ENCODE measurements at regions not wholly inside any gene's neighbourhood (a gene's known extent, or its start where the extent isn't known, plus 50 kb on each side); places are given as distances from the start of the nearest gene placed in this dataset.

DNA sequence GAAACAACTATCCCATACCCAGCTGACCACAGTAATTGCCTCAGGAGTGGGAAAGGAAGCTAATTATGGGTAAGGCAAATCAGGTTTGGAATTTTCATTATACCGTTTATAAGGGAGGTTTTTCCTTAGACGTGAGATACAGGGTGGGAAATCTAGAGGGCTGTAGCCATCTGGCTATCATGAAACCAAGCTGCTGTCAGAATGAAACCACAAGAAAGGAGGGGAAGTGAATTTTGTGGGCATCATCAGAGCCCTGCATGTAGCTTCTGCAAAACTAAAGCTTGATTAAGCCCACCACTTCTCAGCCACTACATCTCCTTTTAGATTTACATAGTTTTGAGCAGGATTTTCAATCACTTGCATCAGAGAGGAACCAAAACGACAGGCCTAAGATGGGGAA, 893.5 kb downstream of the TUSC7 start:
- DNase-seq = peak in 2 of 56 donors; percentile 3 to 6

DNA sequence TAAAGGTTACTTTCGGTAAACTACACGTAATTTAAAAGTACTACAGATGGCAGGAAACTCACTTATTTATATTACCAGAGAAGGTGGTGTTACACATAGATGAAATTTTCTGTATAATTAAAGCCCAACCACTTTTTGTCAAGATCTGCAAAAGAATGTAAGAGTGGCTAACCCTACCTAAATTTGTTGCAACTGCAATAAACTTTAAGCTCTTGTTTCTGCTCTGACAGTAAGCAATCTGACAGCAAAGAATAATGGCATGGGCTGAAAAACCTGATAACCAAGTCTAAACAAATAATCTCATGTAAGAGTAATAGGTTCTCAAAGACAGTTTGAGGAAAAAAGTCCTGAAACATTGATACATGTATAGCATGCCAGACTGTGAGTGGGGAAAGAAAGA, 897.3 kb downstream of the TUSC7 start:
- DNase-seq = no peak

DNA sequence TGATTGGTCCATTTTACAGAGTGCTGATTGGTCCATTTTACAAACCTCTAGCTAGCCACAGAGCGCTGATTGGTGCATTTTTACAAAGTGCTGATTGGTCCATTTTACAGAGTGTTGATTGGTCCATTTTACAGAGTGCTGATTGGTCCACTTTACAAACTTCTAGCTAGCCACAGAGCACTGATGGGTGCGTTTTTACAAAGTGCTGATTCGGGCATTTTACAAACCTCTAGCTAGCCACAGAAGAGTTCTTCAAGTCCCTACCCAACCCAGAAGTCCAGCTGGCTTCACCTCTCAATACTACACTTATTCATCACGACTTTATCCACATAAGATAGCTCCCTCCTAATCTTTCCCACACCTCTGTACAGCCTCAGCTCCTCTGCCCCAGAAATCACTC, 899.8 kb downstream of the TUSC7 start:
- no peak for DNase-seq

DNA sequence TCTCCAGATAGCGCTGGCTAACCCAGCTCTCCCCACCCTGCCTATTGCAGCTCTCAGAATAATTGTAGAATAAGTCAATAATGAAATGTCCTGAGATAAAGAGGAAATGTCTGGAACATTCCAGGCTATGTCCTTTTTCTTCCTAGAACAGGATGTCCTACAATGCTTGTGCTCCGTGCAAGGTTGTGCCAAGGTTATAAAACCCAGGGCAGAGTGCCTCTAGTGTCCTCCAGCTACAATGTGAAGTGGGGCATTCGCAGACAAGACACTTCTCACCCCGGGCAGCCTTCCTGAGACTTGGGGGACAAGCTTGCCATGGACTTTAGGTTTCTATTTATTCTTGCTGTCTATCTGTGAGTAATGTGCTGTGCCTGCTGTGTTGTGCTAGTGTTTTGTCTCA, 900.6 kb downstream of the TUSC7 start:
- DNase-seq = peak in 1 of 56 donors; percentile 15

DNA sequence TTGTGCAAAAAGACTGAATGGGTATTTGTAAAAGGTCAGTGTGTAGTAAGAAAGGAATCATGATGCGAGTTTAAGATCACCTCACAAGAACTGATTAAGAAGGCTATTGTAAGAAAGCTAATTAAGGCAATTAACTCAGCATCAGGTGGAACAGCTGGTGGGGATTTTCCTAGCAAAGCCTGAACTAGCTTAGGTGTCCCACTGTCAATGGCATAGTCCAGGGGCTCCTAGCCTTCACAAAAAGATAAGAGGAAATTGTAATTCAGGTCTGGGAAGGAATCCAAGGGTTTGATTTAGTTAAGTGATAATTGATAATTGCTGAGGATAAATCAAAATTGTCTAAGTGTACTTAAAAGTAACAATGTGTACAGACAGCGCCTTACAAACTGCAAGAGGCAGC, 901.6 kb downstream of the TUSC7 start:
- DNase-seq = no peak

DNA sequence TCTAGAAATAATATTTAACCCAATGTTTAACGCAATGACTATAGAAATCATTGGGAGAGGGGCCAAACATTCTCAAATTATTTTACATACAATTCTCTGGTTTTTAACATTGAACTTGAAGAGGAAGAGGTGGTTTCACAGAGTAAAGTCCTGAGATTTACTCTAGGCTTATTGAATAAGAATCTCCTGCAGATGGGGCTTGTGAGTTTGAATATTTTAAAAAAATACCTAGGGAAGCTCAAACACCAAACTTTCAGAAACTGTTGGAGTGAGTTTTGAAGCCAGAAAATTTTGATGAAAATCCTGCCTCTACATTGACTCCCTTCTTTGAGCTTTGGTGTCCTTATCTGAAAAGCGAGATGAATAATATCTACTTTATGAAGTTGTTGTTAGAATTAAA, 906.6 kb downstream of the TUSC7 start:
- no peak for DNase-seq

DNA sequence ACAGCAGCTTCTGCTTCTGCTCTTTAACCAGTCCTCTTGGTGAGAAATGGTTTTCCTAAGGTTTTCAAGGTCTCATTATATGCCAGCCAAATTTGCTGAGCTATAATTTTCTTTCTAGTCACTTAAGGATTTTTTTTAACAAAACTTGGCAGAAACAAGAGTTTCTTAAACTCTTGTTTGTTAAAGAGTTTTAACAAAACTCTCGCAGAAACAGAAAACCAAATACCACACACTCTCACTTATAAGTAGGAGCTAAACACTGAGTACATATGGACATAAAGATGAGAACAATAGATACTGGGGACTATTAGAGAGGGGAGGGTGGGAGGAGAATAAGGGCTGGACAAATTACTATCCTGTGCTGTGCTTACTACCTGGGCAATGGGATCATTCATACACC, 908.3 kb downstream of the TUSC7 start:
- no peak for DNase-seq

DNA sequence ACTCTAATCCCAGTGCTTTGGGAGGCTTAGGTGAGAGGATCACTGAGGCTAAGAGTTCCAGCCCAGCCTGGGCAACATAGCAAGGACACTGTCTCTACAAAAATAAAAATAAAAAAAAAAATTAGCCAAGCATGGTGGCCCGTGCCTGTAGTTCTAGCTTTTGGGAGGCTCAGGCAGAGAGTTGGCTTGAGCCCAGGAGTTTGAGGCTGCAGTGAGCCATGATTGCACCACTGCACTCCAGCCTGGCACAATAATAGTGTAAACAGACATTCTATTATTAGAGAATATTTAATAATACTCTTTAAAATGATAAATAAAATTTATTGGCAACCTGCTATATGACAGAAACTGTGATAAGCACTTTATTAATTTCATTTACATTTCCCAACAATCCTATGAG, 908.9 kb downstream of the TUSC7 start:
- no peak for DNase-seq

DNA sequence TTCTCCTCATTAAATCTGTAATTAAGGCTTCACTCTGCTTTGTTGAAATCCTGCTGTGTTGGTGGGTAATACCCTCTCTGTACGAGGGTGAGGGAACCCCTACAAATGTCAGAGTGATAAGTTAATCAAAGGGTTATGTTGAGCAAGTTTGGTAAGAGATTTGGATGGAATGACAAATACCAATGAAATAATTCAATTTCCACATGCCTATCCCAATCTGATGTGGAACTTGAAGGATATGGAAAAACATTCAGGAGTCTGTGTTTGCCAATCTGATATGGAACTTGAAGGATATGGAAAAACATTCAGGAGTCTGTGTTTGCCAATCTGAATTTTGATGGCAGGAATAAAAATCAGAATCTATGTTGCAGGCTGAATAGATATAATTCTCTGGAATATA, 910.2 kb downstream of the TUSC7 start:
- DNase-seq = no peak

DNA sequence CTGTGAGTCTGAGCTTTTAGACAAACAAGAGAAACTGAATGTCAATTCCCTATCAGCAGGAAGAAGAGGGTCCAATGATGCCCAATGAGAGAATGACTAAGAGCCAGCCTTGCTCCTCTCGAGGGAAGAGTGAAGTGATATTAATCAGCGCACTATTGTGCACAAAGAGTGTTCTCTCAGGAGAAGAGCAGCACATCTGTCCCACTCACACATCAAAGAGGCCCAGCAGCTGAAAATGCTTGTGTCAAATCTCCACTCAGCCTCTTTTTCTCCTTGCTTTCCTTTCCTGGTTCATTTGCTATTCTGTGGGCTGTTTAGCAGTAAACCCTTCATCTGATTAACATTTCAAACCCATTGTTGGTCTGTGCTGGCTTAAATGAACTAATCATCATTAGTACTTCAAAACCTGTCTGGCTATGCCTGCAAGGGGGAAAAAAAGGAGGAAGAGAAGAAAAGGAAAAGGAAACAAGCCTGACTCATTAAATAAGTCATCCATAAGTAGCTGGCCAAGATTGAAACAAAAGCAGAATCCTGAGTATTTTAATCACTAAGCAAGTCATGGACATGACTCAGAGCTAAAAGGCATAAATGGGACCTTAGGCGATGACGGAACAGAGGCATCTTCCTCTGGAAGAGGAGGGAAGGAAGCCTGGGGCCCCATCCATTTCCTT, 912.7 kb downstream of the TUSC7 start:
- no peak for DNase-seq

DNA sequence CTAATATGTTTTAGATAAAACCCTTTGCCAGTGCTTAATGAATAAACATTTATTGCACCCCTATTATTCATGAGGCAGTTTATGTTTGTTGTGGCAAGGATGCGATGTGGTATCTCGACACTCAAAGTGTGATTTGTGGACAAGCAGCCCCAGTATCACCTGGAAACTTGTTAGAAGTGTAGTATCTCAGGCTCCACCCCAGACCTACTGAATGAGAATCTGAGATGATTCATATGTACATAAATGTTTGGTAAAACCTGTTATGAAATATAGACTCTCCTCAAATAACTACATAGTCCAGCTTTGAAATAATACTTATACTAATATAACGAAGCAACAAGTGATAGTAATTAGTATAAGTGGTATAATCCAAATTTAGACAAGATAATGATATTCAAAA, 914.8 kb downstream of the TUSC7 start:
- no peak for DNase-seq

DNA sequence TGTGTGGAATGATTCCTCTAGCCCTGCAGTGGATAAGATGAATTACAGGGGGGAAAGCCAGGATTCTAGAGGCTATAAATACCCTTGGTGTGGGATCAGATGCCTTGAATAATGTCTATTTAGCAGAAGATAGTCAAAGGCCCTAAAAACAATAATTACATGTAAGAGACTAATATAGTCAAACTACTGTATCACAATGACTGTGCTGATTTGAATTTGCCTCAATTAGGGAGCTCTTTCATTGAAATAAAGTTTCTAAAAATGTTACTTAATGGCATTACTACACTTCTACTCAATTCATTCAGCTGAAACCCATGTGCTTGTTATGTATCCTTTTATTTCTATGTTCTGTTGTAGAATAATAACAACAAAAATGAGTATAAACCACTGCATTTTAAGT, 915.6 kb downstream of the TUSC7 start:
- no peak for DNase-seq

DNA sequence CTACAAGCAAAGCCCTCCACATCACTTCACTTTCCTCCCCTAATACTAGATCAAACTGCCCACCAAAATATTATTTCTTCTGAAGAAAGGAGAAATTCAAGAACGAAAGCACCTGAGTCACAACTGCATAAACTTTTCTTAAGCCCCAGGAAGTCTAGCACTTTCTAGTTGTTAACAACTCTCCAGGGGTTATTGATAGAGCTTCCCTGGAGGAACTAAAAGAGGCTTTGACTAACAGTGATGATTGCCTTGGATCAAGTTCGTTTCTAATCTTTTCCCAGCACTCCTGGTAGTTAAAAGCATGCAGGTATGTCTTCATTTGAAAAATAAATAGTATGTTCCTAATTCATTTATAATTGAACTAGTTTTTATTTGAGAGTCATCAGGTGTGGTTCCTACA, 917.0 kb downstream of the TUSC7 start:
- DNase-seq = no peak

DNA sequence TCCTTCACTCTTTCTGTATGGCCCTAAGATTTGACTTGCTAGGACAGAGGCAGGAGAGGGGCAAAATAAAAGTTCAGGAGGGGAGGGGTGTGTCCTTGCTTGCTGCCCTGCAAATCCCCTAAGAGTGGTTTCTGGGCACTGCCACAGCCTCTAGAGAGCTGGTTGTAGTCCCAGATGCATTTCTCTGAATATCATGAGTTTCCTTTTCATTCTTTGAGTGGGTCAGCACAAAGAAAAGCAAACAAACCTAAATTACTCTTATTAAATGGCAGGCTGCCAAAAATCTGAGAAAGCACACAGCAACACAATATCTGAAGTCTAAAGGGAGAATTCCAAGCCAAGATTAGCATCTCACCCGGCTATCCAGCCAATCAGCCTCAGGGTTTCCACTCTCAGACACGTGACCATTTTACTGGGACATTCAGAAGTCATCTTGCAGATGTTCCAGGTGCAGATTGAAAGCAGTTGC, 919.3 kb downstream of the TUSC7 start:
- peak in 8 of 56 donors; percentile 1 to 24 (median 10) for DNase-seq

DNA sequence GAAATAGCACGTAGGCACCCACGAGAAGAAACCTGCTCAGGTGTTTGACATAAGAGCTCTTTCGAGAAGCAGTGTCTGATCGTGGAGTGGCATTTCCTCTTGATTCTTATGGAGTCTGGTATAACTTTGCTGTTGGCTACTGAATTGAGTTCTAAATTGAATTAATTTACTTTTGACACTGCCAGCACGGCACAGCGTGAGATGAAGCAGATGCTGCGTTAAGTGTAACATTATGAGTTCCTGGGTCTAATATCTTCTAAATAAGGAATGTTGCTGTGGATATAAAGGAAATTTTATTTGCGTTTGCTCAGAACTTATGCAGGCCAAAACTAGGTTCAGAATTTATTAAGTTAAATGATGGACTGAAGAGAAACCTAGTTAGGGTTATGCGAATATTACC, 919.9 kb downstream of the TUSC7 start:
- no peak for DNase-seq

DNA sequence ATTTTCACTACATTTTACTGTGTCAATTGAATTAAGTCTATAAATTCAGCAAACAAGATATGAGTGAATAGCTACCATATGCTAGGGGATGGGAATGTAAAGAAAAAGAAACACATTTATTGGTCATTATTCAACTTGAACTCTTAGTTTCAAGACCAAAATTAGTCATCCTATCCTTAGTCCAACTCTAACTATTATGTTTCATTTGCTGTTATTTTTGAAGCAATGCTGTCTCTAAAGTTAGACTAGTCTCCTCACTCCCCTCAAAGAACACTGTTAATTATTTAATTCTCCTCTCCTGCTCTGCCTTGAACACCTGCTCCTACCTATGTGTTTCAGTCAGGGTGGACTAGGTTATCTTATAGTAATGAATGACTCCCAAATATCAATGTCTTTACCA, 920.9 kb downstream of the TUSC7 start:
- DNase-seq = no peak

DNA sequence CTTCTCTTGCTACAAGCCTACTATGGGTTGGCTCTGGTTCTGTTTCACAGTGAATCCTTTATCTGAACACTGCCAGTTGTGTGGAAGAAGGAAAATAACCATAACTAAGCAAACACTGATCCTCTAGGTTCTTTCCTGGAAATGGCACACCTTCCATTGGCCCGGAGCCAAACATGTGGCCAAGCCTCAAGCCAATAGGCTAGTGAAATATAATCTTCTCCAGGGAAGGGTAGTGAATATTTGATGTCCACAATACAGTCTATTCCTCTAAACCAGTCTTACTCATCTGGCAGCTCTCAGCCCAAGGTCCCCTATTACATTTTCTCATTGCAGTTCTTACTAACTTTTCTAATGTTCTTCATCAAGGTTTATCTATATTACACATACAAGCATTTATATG, 921.3 kb downstream of the TUSC7 start:
- DNase-seq = no peak

DNA sequence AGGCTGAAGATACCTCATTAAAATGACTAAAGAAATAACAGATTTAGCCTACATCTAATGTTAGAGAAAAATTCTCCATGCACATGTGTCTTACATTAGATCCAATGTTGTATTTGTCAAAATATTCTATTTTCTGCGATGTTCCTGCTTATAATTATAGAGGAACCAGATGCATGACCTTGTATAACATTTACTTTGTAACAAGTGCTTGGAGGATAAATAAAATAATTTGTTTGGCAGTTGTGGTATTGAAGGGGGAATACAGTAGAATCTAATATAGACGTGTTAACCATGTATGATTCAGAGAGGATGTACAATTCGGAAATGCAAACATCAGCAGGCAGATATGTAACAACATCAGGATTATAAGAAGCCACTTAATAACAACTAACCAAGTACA, 922.2 kb downstream of the TUSC7 start:
- DNase-seq = no peak

DNA sequence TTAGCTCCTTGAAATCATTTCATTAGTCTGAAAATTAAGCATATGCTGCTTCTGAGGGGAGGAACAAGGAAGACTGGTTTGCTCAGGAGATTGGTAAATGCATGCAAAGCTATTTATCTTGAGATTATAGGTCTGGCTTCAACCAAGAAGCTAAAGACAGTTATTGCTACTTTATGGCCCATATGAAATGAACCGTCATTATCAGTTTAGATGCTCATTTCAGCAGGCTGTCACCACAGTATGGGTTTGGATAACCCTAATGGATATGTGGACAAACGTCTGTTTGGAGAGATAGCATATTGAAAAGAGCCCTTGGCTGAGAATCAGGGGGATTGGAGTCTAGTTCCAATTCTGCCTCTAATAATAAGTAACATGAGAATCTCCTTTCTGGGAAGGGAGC, 922.6 kb downstream of the TUSC7 start:
- DNase-seq = no peak

DNA sequence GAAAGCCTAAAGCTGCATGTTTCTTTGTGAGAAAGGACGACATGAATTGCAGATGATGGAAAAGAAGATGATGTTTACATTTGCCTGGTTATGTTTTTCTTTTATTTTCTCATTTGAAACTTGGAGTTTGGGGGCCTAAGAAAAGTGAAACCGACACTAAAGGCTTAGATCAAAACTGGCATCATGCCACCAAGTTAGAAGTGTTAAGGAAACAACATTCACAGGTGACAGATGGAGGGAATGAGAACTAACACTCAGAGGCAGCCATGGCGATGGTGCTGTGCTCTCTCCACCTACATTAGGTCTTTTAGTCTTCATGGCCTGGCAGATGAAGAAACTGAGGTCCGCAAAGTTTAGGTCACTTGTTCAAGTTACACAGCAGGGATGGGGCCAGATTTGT, 923.6 kb downstream of the TUSC7 start:
- DNase-seq = no peak

DNA sequence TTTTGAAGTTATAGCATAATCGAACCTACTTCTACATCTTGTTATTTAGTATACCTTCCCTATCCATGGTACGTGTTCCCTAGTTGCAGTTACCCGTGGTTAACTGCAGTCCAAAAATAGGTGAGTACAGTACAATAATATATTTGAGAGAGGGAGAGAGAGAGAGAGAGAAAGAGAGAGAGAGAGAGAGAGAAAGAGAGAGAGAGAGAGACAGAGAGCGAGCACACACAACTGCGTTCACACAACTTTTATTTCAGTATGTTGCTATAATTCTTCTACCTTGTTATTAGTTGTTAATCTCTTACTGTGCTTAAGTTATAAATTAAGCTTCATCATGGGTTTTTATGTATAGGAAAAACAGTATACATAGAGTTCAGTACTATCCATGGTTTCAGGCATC, 928.1 kb downstream of the TUSC7 start:
- no peak for DNase-seq

DNA sequence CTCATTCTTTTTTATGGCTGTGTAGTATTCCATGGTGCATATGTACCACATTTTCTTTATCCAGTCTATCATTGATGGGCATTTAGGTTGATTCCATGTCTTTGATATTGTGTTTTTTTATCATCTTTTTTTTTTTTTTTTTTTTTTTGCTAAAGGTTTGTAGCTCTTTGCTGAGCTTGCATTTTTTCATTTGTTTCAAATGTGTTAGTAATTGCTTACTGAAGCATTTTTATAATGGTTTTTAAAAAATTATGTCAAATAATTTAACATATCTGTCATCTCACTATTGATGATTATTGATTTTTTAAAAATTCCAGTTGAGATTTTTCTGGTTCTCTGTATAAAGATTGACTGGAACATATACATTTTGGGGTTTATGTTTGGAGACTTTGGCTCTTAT, 934.6 kb downstream of the TUSC7 start:
- DNase-seq = no peak

DNA sequence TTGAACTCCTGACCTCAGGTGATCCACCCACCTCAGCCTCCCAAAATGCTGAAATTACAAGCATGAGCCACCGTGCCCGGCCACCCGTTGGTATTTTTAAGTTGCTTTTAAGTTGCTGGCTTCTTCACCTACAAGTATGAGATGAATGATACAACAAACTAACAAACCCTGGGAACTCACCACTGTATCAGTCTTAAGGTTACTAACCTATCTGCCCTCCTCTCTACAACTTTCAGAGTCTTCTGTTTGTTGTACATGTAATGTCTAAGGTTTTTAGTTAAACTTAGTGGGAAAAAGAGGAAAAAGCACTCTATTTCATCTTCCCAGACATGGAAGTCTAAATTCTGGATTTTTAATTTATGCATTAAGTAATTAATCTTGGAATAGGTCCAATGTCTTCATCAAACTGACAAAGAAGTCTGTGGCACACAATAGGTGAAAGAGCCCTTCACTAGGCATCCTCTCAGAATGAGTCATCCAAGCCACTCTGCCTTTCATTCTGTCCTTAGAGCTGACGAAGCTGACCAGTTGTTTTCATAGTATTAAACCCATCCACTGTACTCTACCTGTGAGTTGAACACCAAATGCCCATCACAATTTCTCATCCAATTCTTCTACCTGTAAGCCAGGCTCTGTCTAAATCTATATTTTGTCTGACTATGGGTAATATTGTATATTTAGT, 936.1 kb downstream of the TUSC7 start:
- no peak for DNase-seq

DNA sequence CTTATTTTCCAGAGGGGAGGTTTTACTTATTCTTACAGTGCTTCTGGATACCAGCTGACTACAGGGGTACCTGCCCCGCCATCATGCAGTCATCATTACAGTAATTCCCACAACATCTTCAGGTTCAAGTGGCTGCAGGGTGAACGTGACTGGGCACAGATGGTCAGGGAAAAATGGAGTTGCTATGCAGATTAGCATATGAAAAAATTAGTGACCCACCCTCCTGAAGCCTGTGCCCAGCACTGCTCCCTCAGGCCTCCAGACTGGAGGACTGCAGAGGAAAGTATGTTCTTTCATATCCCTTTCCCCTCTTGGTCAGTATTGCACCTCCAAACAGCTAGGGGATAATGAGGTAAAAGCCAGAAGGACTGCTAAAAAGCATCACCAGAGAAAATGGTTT, 937.9 kb downstream of the TUSC7 start:
- DNase-seq = no peak
